GM12891 (cell line): ENCODE measurements at regions not wholly inside any gene's neighbourhood (a gene's known extent, or its start where the extent isn't known, plus 50 kb on each side); places are given as distances from the start of the nearest gene placed in this dataset.

ENCODE experiments used
- POLR2A ChIP-seq: IDR thresholded peaks from 2 replicates; pipeline ENCODE4 v1.6.1; 2011; ENCODE audit warnings: low read depth, low read length, control low read depth
- POLR2AphosphoS5 ChIP-seq: IDR thresholded peaks from 2 replicates; pipeline ENCODE4 v1.6.1; 2011; ENCODE audit warnings: low read depth, low read length, control low read depth
- SPI1 ChIP-seq: IDR thresholded peaks from 2 replicates; pipeline ENCODE4 v1.6.1; 2011; ENCODE audit warnings: low read depth, low read length, control low read depth
- TAF1 ChIP-seq: IDR thresholded peaks from 2 replicates; pipeline ENCODE4 v1.6.1; 2011; ENCODE audit warnings: low read depth, low read length, control low read depth

DNA sequence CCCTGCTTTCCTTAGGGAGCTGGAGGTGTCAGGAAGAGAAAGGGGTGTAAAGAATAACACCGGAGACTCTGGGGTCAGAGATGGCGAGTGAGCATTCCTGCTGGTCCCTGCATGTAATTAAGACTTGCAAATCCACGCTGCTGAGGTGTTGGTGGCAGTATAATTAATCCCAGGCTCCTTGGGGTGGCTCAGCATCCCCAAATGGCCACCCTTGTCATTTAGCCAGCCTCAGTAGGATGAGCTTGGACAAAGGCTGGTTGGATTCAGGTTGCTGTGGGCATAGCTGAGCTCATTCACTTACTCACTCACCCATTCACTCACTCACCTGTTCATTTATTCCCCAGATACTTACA, 174.4 kb upstream of the RPH3A start:
- no peak for TF ChIP-seq TAF1
- TF ChIP-seq POLR2A, result no peak
- TF ChIP-seq POLR2AphosphoS5, result no peak
- TF ChIP-seq SPI1, result no peak
